HG02884 (cell line): ENCODE measurements at regions not wholly inside any gene's neighbourhood (a gene's known extent, or its start where the extent isn't known, plus 50 kb on each side); places are given as distances from the start of the nearest gene placed in this dataset.
"Not testable (repeated sequence)": the region's sequence is repeated elsewhere in the genome, so short reads cannot be mapped to it uniquely, and the experiment has no call there.

ENCODE experiments used
- ATAC-seq: cut with Tn5 transposase; IDR thresholded peaks from one replicate; pipeline ENCODE4 v1.9.1; 2021; ENCODE audit warnings: mild to moderate bottlenecking, moderate library complexity; ENCODE audit not compliant: unreplicated experiment

DNA sequence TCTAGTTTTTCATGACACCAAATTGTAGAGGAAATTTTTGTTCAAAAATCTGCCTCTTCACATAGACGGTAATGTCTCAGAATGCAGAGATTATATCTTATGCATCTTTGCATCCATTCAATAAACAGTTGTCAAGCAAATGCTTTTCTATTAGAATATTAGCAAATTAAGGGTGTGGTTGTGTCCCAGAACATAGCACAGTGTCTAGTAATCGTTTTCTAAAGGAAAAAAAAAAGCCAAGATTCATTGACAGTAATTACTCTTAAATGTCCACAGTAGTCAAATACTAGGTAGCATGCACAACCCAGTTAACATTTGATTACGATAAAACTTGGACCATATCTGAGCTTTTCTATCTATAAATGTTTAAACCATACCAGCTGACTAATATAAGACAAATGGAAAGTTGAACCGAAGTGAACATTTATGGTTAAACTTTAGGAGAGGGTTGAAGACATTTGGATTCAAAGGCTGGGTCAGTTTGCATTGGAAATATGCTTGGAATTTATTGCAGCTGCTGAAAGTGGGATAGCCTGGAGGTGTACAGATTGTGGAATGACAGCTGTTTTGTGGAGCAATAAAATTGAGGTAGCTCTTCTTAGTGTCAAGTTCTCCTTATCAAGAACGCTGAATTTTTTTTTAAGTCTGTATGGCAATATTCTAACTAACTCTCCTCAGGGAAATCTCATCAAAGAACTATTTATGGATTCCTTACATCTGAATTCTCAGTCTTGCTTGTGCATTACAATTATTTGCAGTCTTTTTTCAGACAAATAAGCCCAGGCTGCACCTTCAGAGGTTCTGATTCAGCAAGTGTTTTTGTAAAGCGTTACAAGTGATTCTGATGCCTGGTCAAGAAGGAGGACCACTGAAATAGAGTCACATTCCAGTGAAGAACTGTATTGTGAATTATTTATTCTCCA is 66.7 kb upstream of the ATP2B1 start:
- ATAC-seq = no peak

DNA sequence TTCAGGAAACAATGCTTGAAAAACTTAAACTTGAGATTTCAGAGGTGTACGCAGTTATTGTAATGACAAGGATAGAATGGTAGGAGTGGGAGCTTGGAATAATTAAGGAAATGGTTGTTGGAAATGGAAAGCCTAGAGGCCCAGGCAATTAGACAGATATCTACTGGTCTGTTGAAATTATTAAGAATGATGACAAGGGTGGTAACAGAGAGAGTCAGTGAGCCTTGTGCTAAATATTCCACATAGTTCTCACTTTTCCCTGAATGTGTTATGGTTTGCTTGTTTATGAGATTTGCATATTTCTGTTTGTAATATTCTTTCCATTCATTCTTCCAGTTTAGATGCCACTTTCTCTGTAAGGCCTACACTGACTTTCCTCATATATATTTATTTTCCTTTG is 66.0 kb upstream of the ATP2B1 start:
- ATAC-seq = no peak

DNA sequence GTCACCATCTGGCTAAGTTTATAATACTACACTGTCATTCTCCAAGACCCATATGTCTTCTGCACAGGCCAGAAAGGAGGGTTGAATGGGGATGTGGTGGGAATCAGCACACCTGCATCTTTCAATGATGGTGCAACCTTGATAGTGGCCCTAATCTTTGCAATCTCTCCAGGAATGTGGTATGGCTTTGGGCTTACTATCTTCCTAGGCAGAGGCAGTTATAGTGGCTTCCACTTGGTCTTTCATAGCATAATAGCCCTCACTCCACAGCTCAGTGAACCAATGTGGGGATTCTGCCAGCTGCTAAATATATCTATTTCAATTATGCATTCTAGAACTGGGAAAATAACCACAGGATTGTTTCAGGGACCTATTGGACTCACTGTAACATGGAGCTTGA is 61.8 kb upstream of the ATP2B1 start:
- no peak for ATAC-seq

DNA sequence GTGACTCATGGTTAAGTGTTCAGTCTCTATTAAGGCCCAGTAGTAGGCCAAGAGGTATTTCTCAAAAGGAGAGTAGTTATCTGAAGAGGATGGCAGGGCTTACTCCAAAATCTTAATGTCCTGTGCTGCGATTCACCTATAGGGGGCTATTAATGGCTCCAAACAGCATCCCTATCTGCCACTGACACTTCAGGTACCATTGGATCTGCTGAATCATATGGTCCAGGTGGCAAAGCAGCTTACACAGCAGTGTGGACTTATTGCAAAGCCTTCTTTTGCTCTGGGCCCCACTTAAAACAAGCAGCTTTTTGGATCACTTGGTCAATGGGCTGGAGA is 60.8 kb upstream of the ATP2B1 start:
- no peak for ATAC-seq

DNA sequence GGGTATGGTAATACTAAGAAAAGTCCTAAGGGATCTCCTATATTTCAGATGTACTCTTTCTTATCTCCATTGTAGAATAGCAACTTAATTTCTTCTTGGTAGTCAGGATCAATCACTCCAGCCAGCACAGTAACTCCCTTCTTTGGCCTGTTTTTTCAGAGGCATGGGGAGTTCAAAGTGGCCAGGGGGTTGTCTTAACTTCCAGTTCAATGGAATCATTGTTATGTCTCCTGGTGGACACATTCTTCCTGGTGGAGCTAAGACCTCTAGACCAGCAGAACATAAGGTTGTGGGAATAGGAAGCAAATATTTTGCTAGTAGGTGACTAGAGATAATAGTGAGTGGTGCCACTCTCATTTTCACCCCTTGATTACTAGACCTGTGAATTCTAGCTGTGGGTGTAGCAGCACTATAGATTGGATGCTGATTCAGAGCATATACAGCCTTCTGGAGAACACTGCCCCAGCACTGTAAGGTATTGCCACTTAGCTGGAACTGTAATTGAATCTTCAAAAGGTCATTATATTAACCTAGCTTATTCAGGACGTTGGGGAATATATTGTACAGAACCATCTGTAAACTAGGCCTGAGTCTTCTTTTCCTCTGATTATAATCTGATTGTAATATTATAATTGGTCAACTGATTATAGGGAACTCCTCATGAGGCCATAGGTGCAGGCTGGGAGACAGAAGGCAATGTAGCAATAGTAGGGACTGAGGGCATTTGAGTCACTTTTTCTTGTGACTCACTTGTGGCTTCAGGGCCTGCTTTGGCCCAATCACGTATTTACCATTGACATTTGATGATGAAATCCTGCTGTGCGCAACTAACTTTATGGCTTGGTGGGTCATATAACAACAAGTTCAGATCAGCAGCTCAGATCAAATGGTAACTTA is 60.2 kb upstream of the ATP2B1 start:
- ATAC-seq = no peak

DNA sequence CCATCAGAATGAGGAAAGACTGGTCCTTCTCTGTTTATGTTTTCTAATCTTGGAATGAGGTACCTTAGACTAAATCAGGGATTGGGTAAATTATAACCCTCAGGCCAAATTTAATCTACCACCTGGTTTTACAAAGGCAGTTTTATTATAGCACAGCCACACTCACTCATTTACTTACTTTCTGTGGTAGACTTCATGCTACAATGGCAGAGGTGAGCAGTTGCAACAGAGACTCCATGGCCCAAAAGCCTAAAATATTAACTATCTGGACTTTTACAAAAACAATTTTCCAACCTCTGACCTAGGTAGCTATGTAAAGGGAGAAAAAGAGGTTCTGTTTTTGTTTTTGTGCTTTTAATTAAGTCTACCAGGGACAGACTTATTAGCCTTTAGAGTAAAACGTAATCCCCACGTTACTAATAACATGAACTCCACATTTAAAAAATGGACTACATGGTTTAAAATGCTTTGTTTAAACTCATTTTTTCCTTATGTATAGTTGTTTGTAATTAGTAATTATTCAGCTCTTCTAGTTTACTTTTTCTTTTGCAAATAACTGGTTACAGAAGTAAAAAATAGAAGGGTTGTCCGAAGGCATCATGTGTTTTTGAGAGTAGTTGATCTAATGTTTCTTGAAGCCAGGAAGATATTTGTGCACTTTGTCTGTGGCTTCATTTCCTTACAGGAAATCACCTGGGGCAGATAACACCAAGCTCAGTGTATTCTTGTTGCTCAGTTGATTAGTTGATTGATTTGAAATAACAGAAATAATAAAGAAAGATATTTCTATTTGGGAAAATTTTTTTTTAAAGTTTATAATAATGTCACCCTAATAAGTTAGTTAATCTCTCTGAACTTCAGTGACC is 57.6 kb upstream of the ATP2B1 start:
- ATAC-seq = peak; percentile 88

DNA sequence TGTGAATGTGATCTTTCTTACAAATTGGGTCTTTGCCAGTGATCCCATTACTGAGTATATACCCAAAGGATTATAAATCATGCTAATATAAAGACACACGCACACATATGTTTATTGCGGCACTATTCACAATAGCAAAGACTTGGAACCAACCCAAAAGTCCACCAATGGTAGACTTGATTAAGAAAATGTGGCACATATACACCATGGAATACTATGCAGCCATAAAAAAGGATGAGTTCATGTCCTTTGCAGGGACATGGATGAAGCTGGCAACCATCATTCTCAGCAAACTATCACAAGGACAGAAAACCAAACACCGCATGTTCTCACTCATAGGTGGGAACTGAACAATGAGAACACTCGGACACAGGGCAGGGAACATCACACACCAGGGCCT is 55.5 kb upstream of the ATP2B1 start:
- ATAC-seq = not testable (repeated sequence)

DNA sequence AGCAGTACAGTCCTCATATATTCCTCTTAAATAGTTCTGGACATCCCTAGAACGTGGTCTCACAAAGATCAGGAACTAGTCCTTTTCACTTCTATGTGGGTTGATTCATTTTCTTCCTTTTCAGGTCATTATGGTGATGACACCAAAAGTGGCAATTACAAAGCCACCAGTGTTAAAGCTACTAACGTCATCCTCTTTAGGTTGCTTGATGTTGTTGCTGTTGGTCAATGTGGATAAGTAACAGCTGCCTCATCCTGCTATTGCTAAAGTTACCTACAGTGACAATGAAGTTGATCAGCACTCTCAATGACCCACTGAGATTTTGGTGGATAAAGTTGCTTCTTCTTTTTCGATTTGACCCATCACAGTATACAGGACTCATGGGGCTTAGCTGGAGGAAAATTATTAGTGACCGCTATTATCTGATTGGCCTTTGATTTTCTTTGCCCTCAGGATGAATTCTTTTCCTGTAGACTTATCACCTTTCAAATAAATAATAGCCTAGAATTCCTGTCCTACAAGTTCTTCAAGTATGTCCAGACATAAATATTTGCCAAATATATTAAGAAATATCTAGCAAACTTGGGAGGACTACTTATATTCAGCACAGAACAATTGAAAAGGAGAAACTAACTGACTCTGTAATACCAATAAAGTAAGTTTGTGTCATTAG is 54.0 kb upstream of the ATP2B1 start:
- ATAC-seq = no peak

DNA sequence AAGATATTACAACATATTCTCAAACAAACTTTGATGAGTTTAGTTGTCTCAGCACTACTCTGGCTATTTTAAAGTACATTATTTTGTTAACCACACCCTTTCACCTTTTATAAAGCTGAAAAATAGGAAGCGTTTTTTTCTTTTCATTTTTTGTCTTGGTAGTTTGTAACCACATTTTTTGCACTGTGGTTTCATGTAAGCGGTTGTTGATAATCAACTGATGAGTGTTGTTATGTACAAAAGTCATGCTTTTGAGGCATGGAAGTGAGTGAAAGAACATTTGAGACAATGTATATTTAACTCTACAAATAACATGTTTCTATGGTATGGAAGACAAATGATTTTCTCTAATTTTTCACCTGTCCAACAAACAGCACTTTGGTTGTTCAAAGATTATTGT is 52.1 kb upstream of the ATP2B1 start:
- ATAC-seq = no peak
